MM.1S (cell line): ENCODE measurements at regions not wholly inside any gene's neighbourhood (a gene's known extent, or its start where the extent isn't known, plus 50 kb on each side); places are given as distances from the start of the nearest gene placed in this dataset.

Experiments
- EZH2 ChIP-seq: fragments of 300-600 bp; sonication (generic); optimal IDR thresholded peaks from 2 replicates; pipeline ENCODE3; 2017; ENCODE audit warnings: low read depth, mild to moderate bottlenecking, antibody characterized with exemption, low read length, mixed read lengths
- TF ChIP-seq, protein P1 (sequence below): fragments of 300-600 bp; sonication (generic); IDR thresholded peaks from 2 replicates; pipeline ENCODE4 v1.5.1; 2016; ENCODE audit warnings: antibody characterized with exemption, low read length, mixed read lengths

DNA sequence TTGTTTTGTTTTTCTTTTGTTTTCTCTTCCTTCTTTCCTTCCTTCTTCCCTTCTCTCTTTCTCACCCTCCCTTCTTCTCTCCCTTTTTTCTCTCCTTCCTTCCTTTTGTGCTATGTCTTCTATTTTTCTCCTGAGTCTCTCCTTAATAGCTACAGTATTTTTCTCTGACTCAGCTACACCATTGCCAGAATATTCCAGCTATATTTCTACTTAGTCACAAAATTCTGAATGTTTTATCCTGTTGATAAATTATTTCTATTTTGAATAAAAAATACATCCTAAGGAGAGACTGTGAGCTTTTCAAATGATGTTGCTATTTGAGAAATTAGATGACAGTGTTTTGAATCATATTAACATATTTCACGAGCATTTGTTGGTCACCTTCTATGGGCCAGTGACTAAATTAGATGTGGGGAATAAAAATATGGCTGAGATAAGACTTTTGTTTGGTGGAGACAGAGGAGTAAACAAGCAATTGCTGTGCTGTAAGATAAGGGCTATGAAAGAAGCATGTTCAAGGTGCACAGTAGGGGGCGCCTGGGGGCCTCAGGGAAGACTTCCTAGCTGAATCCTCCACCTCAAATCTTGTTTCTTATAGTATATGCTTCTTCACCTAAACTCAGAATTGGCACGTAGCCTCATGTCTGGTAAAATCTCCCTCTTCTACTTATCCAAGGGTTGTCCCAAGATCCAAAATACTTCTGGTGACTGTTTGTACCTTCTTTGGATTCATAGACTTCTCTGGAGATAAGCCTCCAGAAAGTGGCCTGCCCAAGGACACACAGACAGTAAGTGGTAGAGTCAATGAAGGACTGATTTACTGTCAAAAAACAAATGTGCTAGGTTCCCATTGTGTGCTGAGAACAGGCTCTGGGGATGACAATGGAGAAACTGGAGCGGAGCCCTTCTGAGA, 115.5 kb upstream of the CREB5 start:
- TF ChIP-seq, protein P1, sequence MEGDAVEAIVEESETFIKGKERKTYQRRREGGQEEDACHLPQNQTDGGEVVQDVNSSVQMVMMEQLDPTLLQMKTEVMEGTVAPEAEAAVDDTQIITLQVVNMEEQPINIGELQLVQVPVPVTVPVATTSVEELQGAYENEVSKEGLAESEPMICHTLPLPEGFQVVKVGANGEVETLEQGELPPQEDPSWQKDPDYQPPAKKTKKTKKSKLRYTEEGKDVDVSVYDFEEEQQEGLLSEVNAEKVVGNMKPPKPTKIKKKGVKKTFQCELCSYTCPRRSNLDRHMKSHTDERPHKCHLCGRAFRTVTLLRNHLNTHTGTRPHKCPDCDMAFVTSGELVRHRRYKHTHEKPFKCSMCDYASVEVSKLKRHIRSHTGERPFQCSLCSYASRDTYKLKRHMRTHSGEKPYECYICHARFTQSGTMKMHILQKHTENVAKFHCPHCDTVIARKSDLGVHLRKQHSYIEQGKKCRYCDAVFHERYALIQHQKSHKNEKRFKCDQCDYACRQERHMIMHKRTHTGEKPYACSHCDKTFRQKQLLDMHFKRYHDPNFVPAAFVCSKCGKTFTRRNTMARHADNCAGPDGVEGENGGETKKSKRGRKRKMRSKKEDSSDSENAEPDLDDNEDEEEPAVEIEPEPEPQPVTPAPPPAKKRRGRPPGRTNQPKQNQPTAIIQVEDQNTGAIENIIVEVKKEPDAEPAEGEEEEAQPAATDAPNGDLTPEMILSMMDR: peak; percentile 71
- TF ChIP-seq EZH2: no peak
